Choroid plexus epithelial cell (primary cell): ENCODE measurements at regions not wholly inside any gene's neighbourhood (a gene's known extent, or its start where the extent isn't known, plus 50 kb on each side); places are given as distances from the start of the nearest gene placed in this dataset.

ENCODE experiments used
- DNase-seq: peaks from one replicate; pipeline ENCODE4 v3.0.0-alpha.2; 2010; ENCODE audit warnings: low read depth
- H3K4me3 ChIP-seq: 2 replicates; pipeline ENCODE4 v1.5.1; 2011; ENCODE audit warnings: low read depth, mild to moderate bottlenecking, control low read depth, low read length, moderate library complexity
- TF ChIP-seq, protein P1 (sequence below): conservative IDR thresholded peaks from 2 replicates; pipeline ENCODE4 v1.5.1; 2011; ENCODE audit warnings: low read depth, mild to moderate bottlenecking, control low read depth, inconsistent platforms, low read length, moderate library complexity

- no peak overlapping the region for H3K4me3 ChIP-seq
- TF ChIP-seq, protein P1, sequence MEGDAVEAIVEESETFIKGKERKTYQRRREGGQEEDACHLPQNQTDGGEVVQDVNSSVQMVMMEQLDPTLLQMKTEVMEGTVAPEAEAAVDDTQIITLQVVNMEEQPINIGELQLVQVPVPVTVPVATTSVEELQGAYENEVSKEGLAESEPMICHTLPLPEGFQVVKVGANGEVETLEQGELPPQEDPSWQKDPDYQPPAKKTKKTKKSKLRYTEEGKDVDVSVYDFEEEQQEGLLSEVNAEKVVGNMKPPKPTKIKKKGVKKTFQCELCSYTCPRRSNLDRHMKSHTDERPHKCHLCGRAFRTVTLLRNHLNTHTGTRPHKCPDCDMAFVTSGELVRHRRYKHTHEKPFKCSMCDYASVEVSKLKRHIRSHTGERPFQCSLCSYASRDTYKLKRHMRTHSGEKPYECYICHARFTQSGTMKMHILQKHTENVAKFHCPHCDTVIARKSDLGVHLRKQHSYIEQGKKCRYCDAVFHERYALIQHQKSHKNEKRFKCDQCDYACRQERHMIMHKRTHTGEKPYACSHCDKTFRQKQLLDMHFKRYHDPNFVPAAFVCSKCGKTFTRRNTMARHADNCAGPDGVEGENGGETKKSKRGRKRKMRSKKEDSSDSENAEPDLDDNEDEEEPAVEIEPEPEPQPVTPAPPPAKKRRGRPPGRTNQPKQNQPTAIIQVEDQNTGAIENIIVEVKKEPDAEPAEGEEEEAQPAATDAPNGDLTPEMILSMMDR = no peak
- DNase-seq = no peak
These were observed 425.2 kb downstream of the ADAMTS20 start for GRCh38 chr12:43126652-43127375.

GRCh38 chr12:43123461-43123860, 428.5 kb downstream of the ADAMTS20 start:
- no peak overlapping the region for H3K4me3 ChIP-seq
- TF ChIP-seq, protein P1 = no peak
- no peak for DNase-seq

DNA sequence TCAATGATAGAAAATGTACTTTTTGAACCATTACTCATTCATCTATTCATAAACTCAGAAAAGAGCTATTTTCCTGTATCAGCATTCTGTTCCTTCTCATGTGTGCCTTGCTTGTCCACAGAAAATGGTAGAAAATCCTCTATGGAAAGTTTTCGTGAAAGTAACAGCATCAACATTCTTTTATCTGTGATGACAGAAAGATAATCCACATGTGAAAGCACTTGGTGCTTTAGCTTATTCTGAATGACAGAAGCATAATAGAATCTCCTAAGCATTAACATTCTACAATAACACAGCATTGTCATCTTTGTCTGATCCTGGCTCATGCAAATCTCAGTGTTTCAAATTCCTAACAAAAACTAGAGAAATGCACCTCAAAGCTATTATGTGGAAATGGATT, 431.9 kb downstream of the ADAMTS20 start:
- TF ChIP-seq, protein P1 = no peak
- H3K4me3 ChIP-seq = no peak overlapping the region
- no peak for DNase-seq

- H3K4me3 ChIP-seq = no peak overlapping the region
- TF ChIP-seq, protein P1 = no peak
- no peak for DNase-seq
These were observed 433.1 kb downstream of the ADAMTS20 start for GRCh38 chr12:43118881-43119280.

GRCh38 chr12:43118234-43118633, 433.8 kb downstream of the ADAMTS20 start:
- no peak overlapping the region for H3K4me3 ChIP-seq
- TF ChIP-seq, protein P1 = no peak
- no peak for DNase-seq

DNA sequence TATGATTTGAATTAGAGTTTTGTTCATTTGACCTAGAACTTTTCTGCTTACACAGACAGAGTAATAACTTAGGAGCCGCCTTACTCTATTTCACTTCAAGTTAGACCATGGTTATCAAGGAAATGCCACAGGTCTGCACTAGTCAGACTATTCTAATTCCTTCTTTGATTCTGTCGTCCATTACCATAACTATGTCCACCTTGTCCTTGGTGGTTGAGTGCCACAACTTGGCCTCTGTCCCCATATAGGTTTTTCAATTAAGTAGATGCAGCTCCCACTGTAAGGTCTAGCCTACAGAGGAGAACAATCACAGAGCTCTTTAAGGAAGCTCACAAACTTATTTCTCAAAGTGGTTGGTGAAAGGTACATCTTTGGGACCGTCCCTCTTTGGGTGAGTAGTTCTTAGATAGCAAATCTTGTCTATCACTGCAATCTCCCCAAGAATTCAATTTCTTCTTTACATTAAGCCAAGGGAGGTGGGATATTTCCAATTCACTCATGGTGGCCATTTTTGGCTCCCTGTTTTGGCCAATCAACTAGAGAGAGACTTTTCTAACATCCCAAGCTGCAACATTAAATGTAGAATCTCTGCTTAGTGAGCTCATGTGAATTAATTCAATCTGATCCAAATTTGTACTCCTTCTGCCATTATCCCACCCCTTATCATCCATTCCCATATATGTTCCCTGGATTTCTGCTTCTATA, 434.6 kb downstream of the ADAMTS20 start:
- TF ChIP-seq, protein P1 = no peak
- no peak for DNase-seq
- H3K4me3 ChIP-seq = no peak overlapping the region
